GM21737 (cell line): ENCODE measurements at regions not wholly inside any gene's neighbourhood (a gene's known extent, or its start where the extent isn't known, plus 50 kb on each side); places are given as distances from the start of the nearest gene placed in this dataset.
"Not testable (repeated sequence)": the region's sequence is repeated elsewhere in the genome, so short reads cannot be mapped to it uniquely, and the experiment has no call there.

Source experiments
- ATAC-seq: cut with Tn5 transposase; IDR thresholded peaks from one replicate; pipeline ENCODE4 v1.9.1; 2021; ENCODE audit warnings: mild to moderate bottlenecking, moderate library complexity; ENCODE audit not compliant: unreplicated experiment

GRCh38 chr2:81396417-81397019, 1092.0 kb upstream of the LRRTM1 start:
- no peak for ATAC-seq

DNA sequence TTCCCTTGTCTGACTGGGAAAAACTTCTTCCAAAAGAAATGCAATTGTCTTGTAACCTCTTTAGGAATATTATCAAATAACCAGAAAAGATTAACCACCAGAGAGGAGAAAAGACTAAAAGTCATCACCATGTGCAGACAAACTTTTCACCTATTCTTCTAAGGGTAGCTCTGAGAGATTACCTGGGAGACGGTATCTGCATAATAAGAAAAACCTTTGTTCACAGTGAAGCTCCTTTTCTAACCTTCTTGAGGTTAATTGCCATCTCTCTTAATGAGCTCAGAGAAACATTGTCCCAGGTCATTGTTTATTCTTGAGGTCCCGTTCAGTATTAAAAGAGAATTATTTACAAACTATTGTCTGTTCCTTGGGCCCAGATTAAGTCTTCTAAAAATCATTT, 1091.2 kb upstream of the LRRTM1 start:
- ATAC-seq = no peak

GRCh38 chr2:81389203-81389602, 1084.7 kb upstream of the LRRTM1 start:
- ATAC-seq = no peak

DNA sequence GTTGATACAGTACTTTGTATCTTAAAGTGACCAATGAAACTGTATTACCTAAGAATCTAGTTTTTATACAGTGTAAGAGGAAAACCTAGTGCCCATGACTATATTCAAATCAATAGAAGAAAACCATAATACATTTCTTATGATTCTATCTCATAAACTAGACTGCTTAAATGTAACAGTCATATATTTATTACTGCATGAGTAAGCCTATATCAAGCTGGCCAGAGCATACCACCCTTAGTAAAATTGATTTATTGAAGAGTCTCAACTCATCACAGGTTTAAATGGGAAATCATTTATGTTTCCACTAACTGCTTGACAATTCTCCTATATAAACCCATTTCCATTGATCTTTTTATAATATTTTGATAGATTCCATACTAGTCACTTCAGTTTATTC, 1059.2 kb upstream of the LRRTM1 start:
- no peak for ATAC-seq

DNA sequence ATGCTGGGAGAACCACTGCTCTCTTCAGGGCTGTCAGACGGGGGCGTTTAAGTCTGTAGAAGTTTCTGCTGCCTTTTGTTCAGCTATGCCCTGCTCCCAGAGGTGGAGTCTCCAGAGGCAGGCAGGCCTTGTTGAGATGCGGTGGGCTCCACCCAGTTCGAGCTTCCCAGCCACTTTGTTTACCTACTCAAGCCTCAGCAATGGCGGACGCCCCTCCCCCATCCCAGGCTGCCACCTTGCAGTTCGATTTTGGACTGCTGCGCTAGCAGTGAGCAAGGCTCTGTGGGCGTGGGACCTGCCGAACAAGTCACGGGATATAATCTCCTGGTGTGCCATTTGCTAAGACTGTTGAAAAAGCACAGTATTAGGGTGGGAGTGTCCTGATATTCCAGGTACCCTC, 1057.9 kb upstream of the LRRTM1 start:
- not testable (repeated sequence) for ATAC-seq

DNA sequence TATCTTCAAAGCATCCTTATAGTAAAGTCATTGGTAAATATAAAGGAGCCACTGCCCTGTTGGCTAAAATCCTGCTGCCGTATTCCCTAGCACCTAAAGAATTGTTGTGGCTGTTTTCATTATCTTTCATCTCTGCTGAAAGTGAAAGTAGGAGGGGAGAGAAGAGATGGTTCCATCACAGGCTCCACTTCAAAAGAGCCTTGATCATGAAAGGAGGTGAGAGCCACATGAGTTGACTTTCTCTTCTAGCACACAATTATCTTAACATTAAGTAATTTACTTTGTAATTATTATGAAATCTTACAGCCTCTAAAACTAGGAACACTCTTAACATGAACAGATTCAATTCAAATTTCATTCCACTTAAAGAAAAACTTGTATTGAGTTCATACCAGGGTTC, 1050.9 kb upstream of the LRRTM1 start:
- no peak for ATAC-seq

DNA sequence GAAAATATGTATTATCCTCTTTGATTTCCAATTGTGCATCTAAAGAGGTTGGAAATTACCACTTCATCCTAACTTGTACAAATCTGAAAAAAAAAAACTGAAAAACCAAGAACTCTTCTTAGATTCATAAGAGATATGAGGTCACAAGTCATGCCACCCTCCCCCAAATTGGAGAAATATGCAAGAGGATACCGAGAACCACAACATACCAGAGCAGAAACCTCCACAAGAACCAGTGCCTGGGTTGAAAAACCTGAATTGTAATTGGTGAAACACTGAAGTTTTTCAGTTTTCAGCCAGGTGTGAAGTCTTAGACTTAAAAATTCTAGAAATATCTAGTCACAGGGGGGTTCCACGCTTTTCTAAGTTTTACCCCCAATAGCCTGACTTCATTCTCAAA, 1029.5 kb upstream of the LRRTM1 start:
- no peak for ATAC-seq

- no peak for ATAC-seq
Measured at GRCh38 chr2:81328968-81329367, 1024.4 kb upstream of the LRRTM1 start.

GRCh38 chr2:81327911-81328310, 1023.4 kb upstream of the LRRTM1 start:
- no peak for ATAC-seq

DNA sequence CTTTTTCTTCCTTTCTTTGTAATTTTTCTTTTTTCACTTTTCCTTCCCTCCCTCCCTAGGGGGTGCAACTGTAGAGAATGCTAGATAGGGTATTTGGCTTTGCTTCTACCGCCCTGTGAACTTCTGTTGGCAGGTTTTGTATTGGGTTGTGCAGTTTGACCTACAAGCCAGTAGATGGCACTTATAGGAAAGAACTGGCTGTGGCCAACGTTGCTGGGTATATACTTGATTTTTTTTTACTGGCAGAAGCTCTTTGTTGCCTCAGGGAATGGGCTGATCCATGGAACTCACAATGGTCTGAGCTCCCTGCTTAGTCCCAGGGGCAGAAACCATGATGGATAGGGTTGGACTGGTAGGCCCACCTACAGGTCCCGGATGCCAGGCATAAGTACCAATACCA, 1019.5 kb upstream of the LRRTM1 start:
- no peak for ATAC-seq

DNA sequence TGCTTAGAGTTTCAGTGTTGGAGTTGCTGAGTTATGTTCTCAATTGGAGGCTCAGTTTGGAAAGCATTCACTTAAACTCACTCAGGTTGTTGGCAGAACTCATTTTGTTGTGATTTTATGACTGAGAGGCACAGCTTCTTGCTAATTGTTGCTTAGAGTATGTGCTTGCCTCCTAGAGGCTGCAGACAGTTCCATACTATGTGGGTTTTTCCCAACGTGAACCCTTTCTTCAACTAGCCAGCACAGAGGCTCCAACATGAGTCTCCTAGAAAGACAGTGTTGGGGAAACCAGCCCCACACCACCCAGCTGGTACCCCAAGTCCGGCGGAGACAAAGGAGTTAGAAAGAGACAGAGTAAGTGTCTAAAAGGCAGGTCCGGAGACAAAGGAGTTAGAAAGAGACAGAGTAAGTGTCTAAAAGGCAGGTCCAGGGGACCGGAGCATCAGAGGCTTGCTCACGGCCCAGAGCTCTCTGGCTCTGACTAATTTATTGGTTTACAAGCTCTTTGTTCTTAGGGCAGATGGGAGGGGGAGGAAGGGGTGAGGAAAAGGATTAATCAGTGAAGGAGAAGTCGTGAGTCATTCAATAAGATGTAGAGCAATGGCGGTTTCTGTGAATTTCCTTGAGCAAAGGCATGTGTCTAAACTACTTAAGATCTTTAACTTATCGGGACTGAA, 999.7 kb upstream of the LRRTM1 start:
- no peak for ATAC-seq

DNA sequence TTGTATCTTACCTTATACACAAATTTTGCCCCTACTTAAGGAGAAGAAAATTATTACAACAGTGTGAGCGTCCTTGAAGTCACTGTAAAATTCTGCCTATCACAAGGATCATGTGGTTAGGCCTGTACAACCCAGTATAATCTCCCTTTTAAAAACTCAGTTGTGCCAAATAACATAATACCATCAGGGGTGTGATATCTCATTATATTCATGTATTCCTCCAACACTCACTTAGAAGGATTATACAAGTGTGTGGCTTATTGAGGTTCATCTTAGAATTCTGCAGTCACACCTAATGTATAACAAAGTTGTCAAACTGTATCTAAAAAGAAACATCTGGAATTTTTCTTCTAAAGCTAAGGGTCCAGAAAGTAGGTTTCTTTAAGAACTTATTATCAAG, 998.8 kb upstream of the LRRTM1 start:
- no peak for ATAC-seq

- ATAC-seq = no peak
Measured at GRCh38 chr2:81299841-81300240, 995.3 kb upstream of the LRRTM1 start.

GRCh38 chr2:81290846-81291245, 986.3 kb upstream of the LRRTM1 start:
- no peak for ATAC-seq

DNA sequence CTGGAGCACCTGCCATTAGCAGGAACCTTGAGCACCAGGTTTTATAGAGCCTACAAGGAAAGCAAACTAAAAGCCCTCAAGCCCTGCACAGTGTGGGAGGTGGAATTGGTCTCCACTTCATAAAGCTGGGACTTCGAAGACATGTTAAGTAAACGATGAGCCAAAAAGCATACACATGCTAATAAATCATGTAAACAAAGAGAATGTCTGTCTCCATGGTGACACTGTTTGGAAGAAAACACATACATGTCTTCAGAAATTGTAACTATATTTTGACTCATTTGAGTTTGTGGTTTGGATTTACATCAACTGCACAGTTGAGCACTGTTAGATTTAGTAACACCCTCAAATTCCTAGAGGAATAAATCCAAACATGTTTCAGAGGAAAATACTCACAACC, 978.5 kb upstream of the LRRTM1 start:
- no peak for ATAC-seq

DNA sequence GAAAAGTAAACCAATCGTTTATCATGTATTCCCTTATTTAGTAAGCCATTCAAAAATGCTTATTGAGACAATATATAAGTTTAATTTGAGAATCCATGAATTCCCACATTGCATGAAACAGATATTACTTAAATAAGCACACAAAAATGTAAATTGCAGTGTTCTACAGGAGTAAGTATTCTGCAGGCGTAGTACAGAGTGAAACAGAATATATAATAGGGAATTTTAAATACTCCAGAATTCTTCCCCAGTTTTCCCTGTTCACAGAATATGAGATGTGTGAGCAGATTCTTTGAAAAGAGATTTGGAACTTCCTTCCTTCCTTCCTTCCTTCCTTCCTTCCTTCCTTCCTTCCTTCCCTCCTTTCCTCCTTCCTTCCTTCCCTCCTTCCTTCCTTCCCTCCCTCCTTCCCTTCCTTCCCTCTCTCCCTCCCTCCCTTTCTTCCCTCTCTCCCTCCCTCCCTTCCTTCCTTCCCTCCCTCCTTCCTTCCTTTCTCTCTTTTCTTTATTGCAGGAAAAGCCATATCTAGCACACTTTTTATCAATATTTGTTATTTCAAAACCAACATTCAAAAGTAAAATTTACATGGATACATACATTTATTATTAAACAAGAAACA, 977.7 kb upstream of the LRRTM1 start:
- no peak for ATAC-seq

- no peak for ATAC-seq
Measured at GRCh38 chr2:81276595-81276994, 972.0 kb upstream of the LRRTM1 start.

DNA sequence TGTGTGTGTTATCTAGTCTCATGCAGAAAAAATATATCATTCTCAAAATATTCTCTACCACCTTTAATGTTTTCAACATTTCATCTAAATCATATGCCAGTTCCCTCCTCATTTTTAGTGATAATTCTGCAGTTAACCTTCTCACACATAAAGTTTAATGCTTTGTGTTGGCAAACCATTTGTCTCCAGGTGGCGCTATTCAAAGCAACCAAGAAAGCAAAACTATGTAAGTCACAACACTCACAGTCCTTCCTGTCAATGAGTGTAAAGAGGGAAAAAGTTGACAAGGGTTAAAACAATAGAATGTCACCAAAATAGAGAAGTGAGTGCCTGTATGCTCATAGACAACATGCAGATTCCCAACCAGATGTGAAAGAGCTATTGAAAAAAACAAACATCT, 961.6 kb upstream of the LRRTM1 start:
- no peak for ATAC-seq

DNA sequence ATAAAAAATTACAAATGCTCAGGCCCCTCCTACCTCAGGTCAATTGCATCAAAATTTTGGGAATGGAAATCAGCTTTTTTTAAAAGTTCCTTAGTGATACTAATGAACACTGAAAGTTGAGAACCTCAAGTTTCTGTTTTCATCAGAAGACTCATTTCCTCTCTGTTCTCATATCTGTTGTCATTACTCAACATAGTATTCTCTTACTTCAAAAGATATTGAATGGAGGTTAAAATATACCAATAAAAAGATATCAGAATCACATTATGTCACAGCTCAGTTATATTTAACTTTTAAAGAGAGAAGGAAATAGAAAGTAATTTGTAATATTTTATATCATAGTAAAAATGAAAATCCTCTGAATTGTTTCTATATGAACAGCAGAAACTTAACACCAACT, 959.4 kb upstream of the LRRTM1 start:
- no peak for ATAC-seq

DNA sequence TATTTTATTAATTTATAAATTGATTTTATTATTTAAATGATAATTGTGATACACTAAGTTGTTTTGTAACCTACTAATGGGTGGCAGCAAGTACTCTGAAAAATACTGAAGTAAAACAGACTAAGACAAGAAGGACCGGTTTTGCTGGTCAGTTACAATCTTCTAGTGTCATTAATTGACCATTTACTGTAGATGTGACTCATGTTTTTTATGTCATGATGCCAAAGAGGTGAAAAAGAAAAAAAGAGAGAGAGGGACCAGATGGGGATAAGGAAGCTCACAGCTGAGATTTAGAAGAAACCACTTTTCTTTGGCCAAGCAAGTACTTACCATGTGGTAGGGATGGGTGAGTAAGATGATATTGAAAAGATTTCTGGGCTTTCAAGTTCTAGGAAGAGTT, 955.8 kb upstream of the LRRTM1 start:
- ATAC-seq = no peak

DNA sequence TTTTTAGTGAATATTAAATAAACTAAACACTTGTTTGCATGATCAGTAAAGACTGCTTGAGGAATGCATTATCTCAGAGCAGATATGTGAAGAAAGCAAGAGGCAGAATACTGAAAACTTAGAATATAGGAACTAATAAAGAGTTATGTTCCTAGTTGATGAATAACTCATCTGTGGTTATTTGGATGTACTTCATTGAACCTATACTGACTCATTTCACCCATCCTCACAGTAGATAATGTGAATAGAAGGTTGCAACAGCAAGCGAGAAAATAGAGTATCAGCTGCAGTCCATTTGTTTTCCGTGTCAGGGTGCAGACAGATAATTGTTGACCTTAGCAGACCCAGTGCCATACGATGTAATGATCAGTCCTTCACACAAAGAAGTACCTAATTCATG, 945.7 kb upstream of the LRRTM1 start:
- no peak for ATAC-seq

GRCh38 chr2:81249152-81249551, 944.6 kb upstream of the LRRTM1 start:
- ATAC-seq = no peak

GRCh38 chr2:81247648-81248047, 943.1 kb upstream of the LRRTM1 start:
- no peak for ATAC-seq
